DND-41 (cell line): ENCODE measurements at regions not wholly inside any gene's neighbourhood (a gene's known extent, or its start where the extent isn't known, plus 50 kb on each side); places are given as distances from the start of the nearest gene placed in this dataset.

ENCODE experiments used
- ATAC-seq: fragments of 200-7000 bp; cut with Tn5 transposase; 3 replicates; pipeline ENCODE4 v1.9.1; 2021; ENCODE audit warnings: low read depth; ENCODE audit not compliant: insufficient read depth
- DNase-seq: peaks from one replicate; pipeline ENCODE4 v3.0.0-alpha.2; 2020
- H2AFZ ChIP-seq: 2 replicates; pipeline ENCODE4 v1.6.0; 2012; ENCODE audit warnings: low read depth, low read length
- H3K27ac ChIP-seq: 2 replicates; pipeline ENCODE4 v1.5.1; 2012; ENCODE audit warnings: low read length, inconsistent platforms
- H3K27me3 ChIP-seq: fragments of 200-600 bp; sonication (generic); 2 replicates; pipeline ENCODE4 v1.6.0; 2012; ENCODE audit warnings: low read length, mild to moderate bottlenecking, inconsistent platforms; ENCODE audit not compliant: insufficient read depth, poor library complexity
- H3K36me3 ChIP-seq: 2 replicates; pipeline ENCODE4 v1.5.1; 2012; ENCODE audit warnings: low read length, inconsistent platforms; ENCODE audit not compliant: insufficient read depth
- H3K4me1 ChIP-seq: 2 replicates; pipeline ENCODE4 v1.5.1; 2012; ENCODE audit warnings: mild to moderate bottlenecking, low read length; ENCODE audit not compliant: insufficient read depth
- H3K4me2 ChIP-seq: 2 replicates; pipeline ENCODE4 v1.6.0; 2012; ENCODE audit warnings: mild to moderate bottlenecking, moderate library complexity, low read length, inconsistent platforms; ENCODE audit not compliant: insufficient read depth
- H3K4me3 ChIP-seq, 2 experiments: fragments of 200-600 bp in 1 of 2; shearing (Covaris generic) in 1 of 2; 2 replicates each; pipeline ENCODE4 v1.5.1; 2012 to 2016; ENCODE audit warnings: inconsistent platforms in 2 of 2, low read length in 2 of 2, mild to moderate bottlenecking in 2 of 2, low read depth in 1 of 2, moderate library complexity in 1 of 2
- H3K79me2 ChIP-seq: 2 replicates; pipeline ENCODE4 v1.6.0; 2012; ENCODE audit warnings: low read length, inconsistent platforms; ENCODE audit not compliant: insufficient read depth
- H3K9ac ChIP-seq: 2 replicates; pipeline ENCODE4 v1.6.0; 2012; ENCODE audit warnings: low read depth, mild to moderate bottlenecking, inconsistent platforms, low read length, moderate library complexity
- H3K9me3 ChIP-seq: 2 replicates; pipeline ENCODE4 v1.5.1; 2012; ENCODE audit warnings: low read length, moderate library complexity, mild to moderate bottlenecking, inconsistent platforms; ENCODE audit not compliant: insufficient read depth, severe bottlenecking
- H4K20me1 ChIP-seq: 2 replicates; pipeline ENCODE4 v1.6.0; 2012; ENCODE audit warnings: low read length; ENCODE audit not compliant: insufficient read depth
- CTCF ChIP-seq: IDR thresholded peaks from 2 replicates; pipeline ENCODE4 v1.5.1; 2012; ENCODE audit warnings: borderline replicate concordance, low read length, moderate library complexity, mild to moderate bottlenecking; ENCODE audit not compliant: poor library complexity, severe bottlenecking; ENCODE audit errors: extremely low read depth
- EZH2 ChIP-seq: IDR thresholded peaks from 3 replicates; pipeline ENCODE4 v1.6.1; 2012; ENCODE audit warnings: borderline replicate concordance, low read depth, mild to moderate bottlenecking, moderate library complexity, low read length, inconsistent platforms; ENCODE audit not compliant: severe bottlenecking

DNA sequence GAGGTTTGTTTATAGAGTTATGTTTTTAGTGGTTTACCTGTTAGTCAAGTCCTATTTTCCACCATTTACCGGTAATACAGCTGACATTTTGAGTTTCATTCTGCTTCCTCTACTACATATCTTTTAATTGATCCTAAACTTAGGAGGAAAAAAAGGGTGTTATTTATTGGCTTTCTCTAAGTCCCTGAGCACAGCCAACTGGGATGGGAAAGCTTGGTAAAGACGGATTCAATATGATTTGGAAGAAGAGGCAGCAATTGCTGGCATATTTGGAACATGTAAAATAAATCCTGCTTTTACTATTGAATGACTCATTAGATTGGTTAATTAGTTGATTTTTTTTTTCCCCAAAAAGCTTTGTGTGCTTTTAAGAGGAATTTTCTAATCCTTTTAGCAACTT is 475.7 kb downstream of the PRKD1 start:
- Histone ChIP-seq H3K4me2 (no peak overlapping the region), H3K4me1 (no peaks in the 10 kb centered on the region), H3K27me3 (no peaks in the 10 kb centered on the region), H3K36me3 (no peaks in the 10 kb centered on the region), H3K27ac (no peak overlapping the region), H3K79me2 (no peaks in the 10 kb centered on the region), H3K4me3 (no peak overlapping the region), H4K20me1 (no peaks in the 10 kb centered on the region), H3K9me3 (no peaks in the 10 kb centered on the region), H3K9ac (no peak overlapping the region), H2AFZ (no peak overlapping the region)
- DNase-seq (no peak), ATAC-seq (no peak)
- no peak for TF ChIP-seq CTCF
- no peak for TF ChIP-seq EZH2

GRCh38 chr14:29453045-29453444 is 474.6 kb downstream of the PRKD1 start:
- no peak overlapping the region for H2AFZ ChIP-seq
- H3K4me1 ChIP-seq = no peaks in the 10 kb centered on the region
- no peaks in the 10 kb centered on the region for H3K9me3 ChIP-seq
- H3K27ac ChIP-seq = no peak overlapping the region
- H3K4me3 ChIP-seq = no peak overlapping the region
- H3K27me3 ChIP-seq = no peaks in the 10 kb centered on the region
- no peaks in the 10 kb centered on the region for H3K79me2 ChIP-seq
- DNase-seq = no peak
- ATAC-seq = no peak
- H3K36me3 ChIP-seq = no peaks in the 10 kb centered on the region
- no peak overlapping the region for H3K4me2 ChIP-seq
- no peak overlapping the region for H3K9ac ChIP-seq
- H4K20me1 ChIP-seq = no peaks in the 10 kb centered on the region
- no peak for TF ChIP-seq EZH2
- no peak for TF ChIP-seq CTCF

DNA sequence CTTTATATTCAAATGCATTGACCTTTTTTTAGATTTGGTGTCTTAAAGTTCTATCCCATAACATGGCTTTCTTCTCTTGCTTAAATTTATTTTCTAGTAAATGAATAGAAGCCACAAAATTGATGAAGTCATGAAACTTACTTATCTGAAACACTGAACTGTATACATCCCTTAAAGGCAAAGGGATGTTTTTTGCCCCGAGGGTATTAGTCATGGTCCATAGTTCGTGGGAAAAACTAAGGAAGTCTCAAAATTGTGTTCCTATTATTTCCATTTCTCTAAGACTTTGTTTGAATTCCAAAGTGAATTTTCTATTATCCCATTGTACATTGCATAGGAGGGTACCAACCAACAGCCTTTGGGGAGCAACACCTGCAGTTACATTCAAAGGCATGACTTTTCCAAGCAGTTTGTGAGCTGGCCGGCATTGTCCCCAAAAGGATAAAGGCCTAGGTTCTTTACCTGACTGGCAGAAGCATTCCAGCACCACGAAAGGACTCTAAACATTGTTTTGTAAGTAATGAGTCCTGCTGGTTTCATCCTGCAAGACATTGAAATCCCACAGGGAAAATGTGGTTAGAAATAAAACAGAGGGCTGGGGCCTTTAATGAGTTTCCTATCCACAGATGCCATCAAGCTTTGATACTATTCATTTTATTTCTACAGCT is 473.5 kb downstream of the PRKD1 start:
- H3K9ac ChIP-seq = no peak overlapping the region
- no peaks in the 10 kb centered on the region for H4K20me1 ChIP-seq
- no peaks in the 10 kb centered on the region for H3K27me3 ChIP-seq
- no peak overlapping the region for H2AFZ ChIP-seq
- no peaks in the 10 kb centered on the region for H3K36me3 ChIP-seq
- no peaks in the 10 kb centered on the region for H3K4me1 ChIP-seq
- no peak overlapping the region for H3K4me2 ChIP-seq
- DNase-seq = no peak
- no peaks in the 10 kb centered on the region for H3K79me2 ChIP-seq
- H3K9me3 ChIP-seq = no peaks in the 10 kb centered on the region
- no peak overlapping the region for H3K27ac ChIP-seq
- TF ChIP-seq CTCF (no peak), EZH2 (no peak)
- ATAC-seq = no peak
- no peak overlapping the region for H3K4me3 ChIP-seq

- H4K20me1 ChIP-seq = no peaks in the 10 kb centered on the region
- no peaks in the 10 kb centered on the region for H3K9me3 ChIP-seq
- no peaks in the 10 kb centered on the region for H3K27me3 ChIP-seq
- H3K9ac ChIP-seq = no peak overlapping the region
- no peaks in the 10 kb centered on the region for H3K79me2 ChIP-seq
- no peak overlapping the region for H3K4me2 ChIP-seq
- H3K27ac ChIP-seq = no peak overlapping the region
- no peak for DNase-seq
- no peak overlapping the region for H2AFZ ChIP-seq
- H3K36me3 ChIP-seq = no peaks in the 10 kb centered on the region
- H3K4me3 ChIP-seq = no peak overlapping the region
- no peak for ATAC-seq
- H3K4me1 ChIP-seq = no peaks in the 10 kb centered on the region
- TF ChIP-seq EZH2 (no peak), CTCF (no peak)
Measured at GRCh38 chr14:29458547-29458946, 469.1 kb downstream of the PRKD1 start.
